Ascending aorta (tissue), 2 donors: ENCODE measurements at regions not wholly inside any gene's neighbourhood (a gene's known extent, or its start where the extent isn't known, plus 50 kb on each side); places are given as distances from the start of the nearest gene placed in this dataset.
A peak's percentile ranks its signal among the peaks of the same experiment; 100 is the strongest.

ENCODE experiments used
- DNase-seq, 2 donors: peaks; one replicate each; pipeline ENCODE4 v3.0.0-alpha.2; 2019; ENCODE audit warnings: low spot score in 2 of 2
- H3K27ac ChIP-seq, 2 donors: fragments of 200-600 bp; sonication (generic); one replicate each; pipeline ENCODE4 v1.5.1; 2016 to 2017; ENCODE audit warnings: mild to moderate bottlenecking in 1 of 2
- H3K27me3 ChIP-seq: fragments of 200-600 bp; sonication (generic); one replicate; pipeline ENCODE4 v1.5.1; 2017
- H3K36me3 ChIP-seq, 2 donors: fragments of 200-600 bp; sonication (generic); one replicate each; pipeline ENCODE4 v1.5.1; 2016
- H3K4me1 ChIP-seq, 2 donors: fragments of 200-600 bp; sonication (generic); one replicate each; pipeline ENCODE4 v1.5.1; 2016 to 2017; ENCODE audit warnings: mild to moderate bottlenecking in 1 of 2
- H3K4me3 ChIP-seq, 2 donors: fragments of 200-600 bp; sonication (generic); one replicate each; pipeline ENCODE4 v1.5.1; 2016 to 2017; ENCODE audit warnings: mild to moderate bottlenecking in 1 of 2
- H3K9me3 ChIP-seq, 2 donors: fragments of 200-600 bp; sonication (generic); one replicate each; pipeline ENCODE4 v1.5.1; 2016
- CTCF ChIP-seq, 3 experiments: fragments of 200-600 bp in 2 of 3; fragments of 450-650 bp in 1 of 3; sonication (generic) in 2 of 3; IDR thresholded peaks; one replicate each; pipeline ENCODE4 v1.5.1; 2016 to 2019; ENCODE audit warnings: antibody characterized with exemption in 3 of 3, mild to moderate bottlenecking in 1 of 3, moderate library complexity in 1 of 3
- intact Hi-C: fragments of 100-400 bp; cut with DNase I; formaldehyde crosslinking; loops from one replicate; pipeline ENCODE4 v1.15.1; 2023

DNA sequence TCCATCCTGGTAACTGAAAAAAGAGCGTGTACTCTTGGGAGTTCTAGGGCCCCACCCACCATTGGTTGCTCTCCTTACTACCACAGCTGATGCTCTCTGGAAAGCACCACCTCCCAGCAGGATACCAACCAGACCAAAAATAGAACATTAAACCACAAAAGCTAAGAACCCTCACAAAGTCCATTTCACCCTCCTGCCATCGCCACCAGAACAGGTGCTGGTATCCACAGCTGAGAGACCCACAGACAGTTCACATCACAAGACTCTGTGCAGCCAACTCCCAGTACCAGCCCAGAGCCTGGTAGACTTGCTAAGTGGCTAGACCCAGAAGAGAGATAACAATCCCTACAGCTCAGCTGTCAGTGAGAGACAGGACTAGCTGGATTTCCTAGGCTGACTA is 240.6 kb downstream of the PABPC4L start:
- H3K9me3 ChIP-seq = peaks cover 0 to 9% of the 10 kb centered on the region in 2 donors
- intact Hi-C loops = no loop called here
- H3K36me3 ChIP-seq = no peaks in the 10 kb centered on the region
- no peak overlapping the region for H3K27ac ChIP-seq
- H3K4me1 ChIP-seq = no peaks in the 10 kb centered on the region
- no peak overlapping the region for H3K4me3 ChIP-seq
- no peaks in the 10 kb centered on the region for H3K27me3 ChIP-seq
- TF ChIP-seq CTCF (IDR thresholded peaks at IDR 0.05) = no peak
- DNase-seq = no peak

GRCh38 chr4:133943081-133943480 is 258.5 kb downstream of the PABPC4L start:
- TF ChIP-seq CTCF (IDR thresholded peaks at IDR 0.05) = no peak
- Histone ChIP-seq H3K4me3 (no peak overlapping the region), H3K9me3 (no peaks in the 10 kb centered on the region), H3K27ac (no peak overlapping the region), H3K4me1 (no peaks in the 10 kb centered on the region), H3K36me3 (no peaks in the 10 kb centered on the region), H3K27me3 (no peaks in the 10 kb centered on the region)
- no peak for DNase-seq
- intact Hi-C loops = no loop called here

DNA sequence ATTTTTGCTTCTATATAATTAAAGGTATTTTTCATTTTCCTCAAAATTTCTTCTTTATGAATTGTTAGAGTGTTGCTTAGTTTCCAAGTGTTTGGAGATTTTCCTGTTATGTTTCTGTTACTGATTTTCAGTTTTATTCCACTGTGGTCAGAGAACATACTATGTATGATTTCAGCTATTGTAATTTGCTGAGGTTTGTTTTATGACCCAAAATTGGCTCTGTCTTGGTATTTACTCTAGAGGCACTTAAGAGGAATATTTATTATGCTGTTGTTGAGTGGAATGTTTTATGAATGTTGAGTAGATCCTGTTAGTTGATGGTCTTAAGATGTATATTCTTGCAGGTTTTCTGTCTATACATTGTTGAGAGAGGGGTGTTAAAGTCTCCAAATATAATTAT is 263.5 kb downstream of the PABPC4L start:
- no peak for DNase-seq
- intact Hi-C loops = no loop called here
- no peaks in the 10 kb centered on the region for H3K9me3 ChIP-seq
- H3K4me3 ChIP-seq = no peak overlapping the region
- no peak overlapping the region for H3K27ac ChIP-seq
- no peaks in the 10 kb centered on the region for H3K36me3 ChIP-seq
- no peaks in the 10 kb centered on the region for H3K4me1 ChIP-seq
- TF ChIP-seq CTCF (IDR thresholded peaks at IDR 0.05) = no peak
- no peaks in the 10 kb centered on the region for H3K27me3 ChIP-seq

DNA sequence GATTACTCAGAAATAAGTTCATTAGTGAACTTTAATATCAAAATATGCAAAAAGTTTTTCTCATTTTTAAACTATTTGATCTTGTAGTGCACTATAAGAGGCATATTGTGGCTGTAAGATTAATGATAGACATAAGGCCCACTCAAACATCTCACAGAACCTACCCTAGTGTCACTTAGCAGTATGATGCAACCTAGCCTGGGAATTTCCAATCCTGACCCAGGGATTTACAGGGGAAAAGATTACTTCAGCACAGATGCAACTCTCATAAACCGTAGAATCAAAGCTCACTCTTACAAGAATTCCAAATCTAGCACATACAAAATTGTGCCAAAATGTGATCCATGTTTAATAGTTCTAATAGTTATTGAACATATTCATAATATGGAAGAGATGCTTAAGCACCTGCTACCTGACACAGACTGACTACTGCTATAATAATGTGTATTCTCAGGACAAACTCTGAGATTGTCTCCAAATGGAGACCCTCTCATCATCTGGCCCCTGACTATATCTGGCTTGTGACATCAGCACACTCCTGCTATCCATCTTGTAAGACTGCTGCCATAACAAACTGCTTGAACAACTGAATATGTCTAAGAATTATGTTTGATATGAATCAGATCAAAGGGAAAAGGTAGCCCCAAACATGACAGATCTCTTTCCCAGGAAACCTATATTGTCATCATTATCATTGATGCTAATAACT is 271.9 kb downstream of the PABPC4L start:
- no peak for TF ChIP-seq CTCF (IDR thresholded peaks at IDR 0.05)

DNA sequence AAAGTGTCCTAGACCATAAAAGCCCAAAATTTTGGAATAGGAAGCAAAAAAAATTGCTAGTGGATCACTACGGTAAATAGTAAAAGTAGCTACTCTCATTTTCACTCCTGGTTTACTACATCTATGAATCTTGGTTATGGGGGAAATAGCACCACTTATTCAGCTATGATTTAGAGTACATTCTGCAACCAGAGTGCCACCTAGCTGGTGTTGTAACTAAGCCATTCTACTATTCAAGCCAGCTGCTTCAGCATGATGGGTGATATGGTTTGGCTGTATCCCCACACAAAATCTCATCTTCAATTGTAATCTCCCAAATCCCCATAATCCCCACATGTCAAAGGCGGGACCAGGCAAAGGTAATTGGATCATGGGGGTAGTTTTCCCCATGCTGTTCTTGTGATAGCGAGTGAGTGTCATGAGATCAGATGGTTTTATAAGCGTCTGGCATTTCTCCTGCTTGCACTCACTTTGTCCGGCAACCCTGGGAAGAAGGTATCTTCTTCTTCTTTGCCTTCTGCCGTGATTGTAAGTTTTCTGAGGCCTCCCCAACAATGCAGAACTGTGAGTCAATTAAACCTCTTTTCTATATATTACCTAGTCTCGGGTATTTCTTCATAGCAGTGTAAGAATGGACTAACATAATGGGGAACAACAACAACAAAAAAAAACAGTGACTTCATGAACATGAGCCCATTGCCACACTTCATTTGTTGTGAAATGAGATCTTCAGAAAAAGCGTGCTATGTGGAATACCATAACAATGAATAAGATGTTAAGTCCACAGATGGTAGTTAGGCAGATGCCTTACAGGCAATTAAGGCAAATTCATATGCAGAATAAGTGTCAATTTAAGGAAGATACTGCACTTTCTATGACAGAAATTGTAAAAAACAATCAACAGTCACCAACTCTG is 280.1 kb downstream of the PABPC4L start:
- intact Hi-C loops = no loop called here
- Histone ChIP-seq H3K36me3 (no peaks in the 10 kb centered on the region), H3K9me3 (no peaks in the 10 kb centered on the region), H3K27me3 (no peaks in the 10 kb centered on the region), H3K4me3 (no peak overlapping the region), H3K27ac (no peak overlapping the region), H3K4me1 (no peaks in the 10 kb centered on the region)
- peak in 1 of 3 experiments; percentile 8 for TF ChIP-seq CTCF (IDR thresholded peaks at IDR 0.05)
- DNase-seq = no peak

More for the DNA sequence above, 271.9 kb downstream of the PABPC4L start:
- H3K27me3 ChIP-seq = no peaks in the 10 kb centered on the region
- H3K27ac ChIP-seq = no peak overlapping the region
- no peaks in the 10 kb centered on the region for H3K36me3 ChIP-seq
- no peaks in the 10 kb centered on the region for H3K4me1 ChIP-seq
- intact Hi-C loops = no loop called here
- no peak overlapping the region for H3K4me3 ChIP-seq
- no peak for DNase-seq
- no peaks in the 10 kb centered on the region for H3K9me3 ChIP-seq
